Kidney glomerular epithelial cell (primary cell): ENCODE measurements at regions not wholly inside any gene's neighbourhood (a gene's known extent, or its start where the extent isn't known, plus 50 kb on each side); places are given as distances from the start of the nearest gene placed in this dataset.
"Not testable (repeated sequence)": the region's sequence is repeated elsewhere in the genome, so short reads cannot be mapped to it uniquely, and the experiment has no call there.

Experiments used
- DNase-seq: peaks from one replicate; lab custom pipeline; 2025; lab: John Stamatoyannopoulos, UW

DNA sequence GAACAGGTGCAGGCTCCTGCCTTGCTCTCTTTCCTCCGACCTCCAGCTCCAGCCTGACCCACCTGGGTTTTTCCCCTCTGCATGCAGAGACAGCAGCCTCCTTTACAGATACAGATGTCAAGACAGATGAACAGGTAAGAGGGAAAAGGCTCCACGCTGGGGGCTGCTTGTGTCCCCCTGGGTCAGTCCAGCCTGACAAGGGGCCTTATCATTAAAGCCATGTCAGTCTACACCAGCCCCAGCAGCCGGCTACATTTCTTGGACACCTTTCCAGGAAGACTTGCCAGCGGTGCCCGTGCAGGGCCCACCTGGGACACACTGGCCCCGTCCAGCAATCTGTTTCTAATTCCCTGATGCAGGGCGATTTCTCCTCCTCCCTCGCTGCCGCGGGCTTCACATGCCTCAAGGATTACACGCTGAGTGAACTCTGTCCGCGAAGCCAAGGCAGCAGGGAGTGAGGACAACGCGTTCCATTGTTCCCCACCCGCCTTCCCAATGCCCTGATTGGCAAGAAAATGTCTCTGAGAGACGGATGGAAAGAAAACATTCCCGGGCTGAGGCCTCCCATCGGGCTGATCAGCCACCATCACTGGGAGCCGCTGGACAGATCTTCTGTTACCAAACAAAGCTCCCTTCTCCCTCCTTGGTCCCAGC is 184.7 kb downstream of the C16orf95 start:
- no peak for DNase-seq

- DNase-seq, result no peak
Measured at GRCh38 chr16:87133112-87133850, 183.9 kb downstream of the C16orf95 start.

DNA sequence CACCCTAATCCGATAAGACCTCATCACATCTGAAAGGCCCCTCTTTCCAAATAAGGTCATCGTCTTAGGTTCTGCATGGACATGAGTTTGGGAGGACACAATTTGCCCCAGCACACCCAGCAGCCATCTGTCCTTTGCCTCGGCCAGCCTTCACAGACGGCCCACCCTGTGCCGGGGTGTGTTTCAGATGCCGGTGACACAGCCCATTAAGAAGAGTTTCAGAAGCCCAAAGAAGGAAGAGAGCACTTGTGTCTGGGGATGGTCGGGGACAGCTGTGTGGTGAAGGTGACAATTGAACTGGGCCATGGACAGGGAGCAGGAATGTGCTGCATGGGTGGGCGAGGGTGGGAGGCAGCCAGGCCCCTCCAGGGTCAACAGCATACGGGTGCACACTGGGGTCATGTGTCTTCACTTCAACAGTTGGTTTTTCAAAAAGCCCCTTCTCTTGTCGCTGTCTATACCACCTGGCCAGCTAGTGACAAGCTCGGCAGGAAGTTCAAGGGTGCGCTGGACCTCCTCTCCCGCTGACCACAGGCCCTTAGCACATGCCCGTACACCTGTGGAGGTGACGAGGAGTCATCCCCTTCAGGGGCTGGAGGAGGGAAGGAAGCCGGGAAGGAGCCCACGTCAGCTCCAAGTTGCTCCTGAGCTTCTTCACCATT is 183.1 kb downstream of the C16orf95 start:
- no peak for DNase-seq

- DNase-seq, result no peak
Measured at GRCh38 chr16:87134628-87134995, 182.6 kb downstream of the C16orf95 start.

- DNase-seq, result no peak
Measured at GRCh38 chr16:87135246-87136030, 181.8 kb downstream of the C16orf95 start.

GRCh38 chr16:87138316-87138715 is 178.9 kb downstream of the C16orf95 start:
- no peak for DNase-seq

GRCh38 chr16:87138738-87139267 is 178.4 kb downstream of the C16orf95 start:
- no peak for DNase-seq

- no peak for DNase-seq
Measured at GRCh38 chr16:87140211-87141200, 176.7 kb downstream of the C16orf95 start.

- DNase-seq, result no peak
Measured at GRCh38 chr16:87141402-87141801, 175.8 kb downstream of the C16orf95 start.

- no peak for DNase-seq
Measured at GRCh38 chr16:87143661-87144121, 173.5 kb downstream of the C16orf95 start.

GRCh38 chr16:87144232-87144631 is 173.0 kb downstream of the C16orf95 start:
- no peak for DNase-seq

GRCh38 chr16:87145181-87146176 is 171.7 kb downstream of the C16orf95 start:
- DNase-seq, result no peak

GRCh38 chr16:87146676-87147075 is 170.5 kb downstream of the C16orf95 start:
- DNase-seq, result no peak

DNA sequence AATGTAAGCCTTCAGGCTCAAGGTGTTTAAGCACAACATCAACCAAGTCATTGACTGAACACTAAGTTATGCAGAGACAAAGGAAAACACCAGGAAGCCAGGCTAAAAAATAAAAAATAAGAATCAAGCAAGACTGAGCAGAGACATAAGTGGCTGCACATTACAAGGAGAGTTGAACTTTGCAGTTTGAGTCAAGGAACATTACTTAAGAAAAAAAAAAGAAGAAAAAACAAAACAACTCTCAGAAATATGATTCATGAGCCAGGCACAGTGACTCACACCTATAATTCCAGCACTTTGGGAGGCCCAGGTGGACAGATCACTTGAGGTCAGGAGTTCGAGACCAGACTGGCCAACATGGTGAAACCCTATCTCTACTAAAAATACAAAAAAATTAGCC is 168.1 kb downstream of the C16orf95 start:
- DNase-seq, result peak; percentile 14

DNA sequence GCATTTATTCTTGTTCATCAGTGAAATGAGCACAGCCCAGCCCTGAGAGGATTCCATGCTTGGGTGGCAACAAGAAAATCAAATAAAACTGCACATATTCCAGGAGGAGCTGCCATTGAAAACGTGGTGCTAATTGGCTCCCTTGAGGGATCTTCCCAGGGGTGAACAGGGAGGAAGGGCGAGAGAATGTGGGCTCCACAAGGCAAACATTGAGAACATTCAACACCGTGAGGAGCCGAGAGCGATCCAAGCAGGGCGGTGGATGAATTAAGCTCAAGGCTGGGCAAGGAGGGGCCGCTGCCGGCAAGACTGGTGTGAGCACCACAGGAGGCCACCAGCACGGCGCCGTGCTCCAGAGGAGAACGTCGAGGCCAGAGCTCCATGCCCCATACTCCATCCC is 166.9 kb downstream of the C16orf95 start:
- DNase-seq, result no peak

- DNase-seq, result no peak
Measured at GRCh38 chr16:87150681-87151280, 166.4 kb downstream of the C16orf95 start.

GRCh38 chr16:87152221-87152755 is 164.9 kb downstream of the C16orf95 start:
- no peak for DNase-seq

GRCh38 chr16:87153326-87153725 is 163.9 kb downstream of the C16orf95 start:
- no peak for DNase-seq

- not testable (repeated sequence) for DNase-seq
Measured at GRCh38 chr16:87155315-87155714, 161.9 kb downstream of the C16orf95 start.
